CD4-positive, alpha-beta T cell (primary cell): ENCODE measurements at regions not wholly inside any gene's neighbourhood (a gene's known extent, or its start where the extent isn't known, plus 50 kb on each side); places are given as distances from the start of the nearest gene placed in this dataset.

Experiments used
- ATAC-seq: fragments of 200-7000 bp; cut with Tn5 transposase; one replicate; pipeline ENCODE4 v1.10.0; 2022; ENCODE audit warnings: mild to moderate bottlenecking; ENCODE audit not compliant: poor library complexity
- CTCF ChIA-PET: fragments of 350-600 bp; sonication (Branson Sonifier 250); formaldehyde crosslinking; loops from one replicate; lab custom pipeline; 2021; ENCODE audit warnings: antibody characterized with exemption, inconsistent platforms; lab: Charles Lee
- POLR2A ChIA-PET: fragments of 350-600 bp; sonication (Branson Sonifier 250); formaldehyde crosslinking; loops from one replicate; lab custom pipeline; 2021; ENCODE audit warnings: antibody characterized with exemption, inconsistent platforms; lab: Charles Lee
- DNase-seq, 14 experiments: peaks; one replicate each; pipeline ENCODE4 v3.0.0-alpha.2; 2013 to 2020; ENCODE audit warnings: mixed read lengths in 2 of 14
- H3K27ac ChIP-seq, 2 donors: one replicate each; pipeline versions ENCODE4 v1.5.1 to v1.7.0; 2013; ENCODE audit warnings: low read length in 2 of 2, low read depth in 1 of 2, mild to moderate bottlenecking in 1 of 2
- H3K27me3 ChIP-seq, 2 experiments: 1 replicate in 1 of 2; 2 replicates in 1 of 2; pipeline versions ENCODE4 v1.6.1 to v1.7.0; 2013; ENCODE audit warnings: low read length in 2 of 2, control low read depth in 1 of 2, mild to moderate bottlenecking in 1 of 2, moderate library complexity in 1 of 2; ENCODE audit not compliant: insufficient read depth in 2 of 2, control insufficient read depth in 1 of 2
- H3K36me3 ChIP-seq: one replicate; pipeline ENCODE4 v1.6.1; 2013; ENCODE audit warnings: low read length, control low read depth; ENCODE audit not compliant: insufficient read depth
- H3K4me1 ChIP-seq: one replicate; pipeline ENCODE4 v1.6.1; 2013; ENCODE audit warnings: low read length, control low read depth; ENCODE audit not compliant: insufficient read depth
- H3K4me3 ChIP-seq: one replicate; pipeline ENCODE4 v1.5.1; 2013; ENCODE audit warnings: mild to moderate bottlenecking, low read length, moderate library complexity
- H3K9me3 ChIP-seq, 2 experiments: 1 replicate in 1 of 2; 2 replicates in 1 of 2; pipeline versions ENCODE4 v1.6.1 to v1.7.0; 2013; ENCODE audit warnings: low read length in 2 of 2, mild to moderate bottlenecking in 2 of 2, control low read depth in 1 of 2, moderate library complexity in 1 of 2; ENCODE audit not compliant: control insufficient read depth in 1 of 2, insufficient read depth in 1 of 2
- H3K27ac Mint-ChIP-seq: one replicate; pipeline ENCODE4 v1.8.0; 2020; ENCODE audit warnings: mixed read lengths
- H3K27me3 Mint-ChIP-seq: one replicate; pipeline ENCODE4 v1.8.0; 2021; ENCODE audit warnings: mixed read lengths
- H3K36me3 Mint-ChIP-seq: one replicate; pipeline ENCODE4 v1.8.0; 2021; ENCODE audit warnings: low read depth, mixed read lengths
- H3K4me1 Mint-ChIP-seq: one replicate; pipeline ENCODE4 v1.8.0; 2021; ENCODE audit warnings: low read depth, mixed read lengths
- H3K4me3 Mint-ChIP-seq: one replicate; pipeline ENCODE4 v1.8.0; 2020; ENCODE audit warnings: mild to moderate bottlenecking, mixed read lengths
- H3K9me3 Mint-ChIP-seq: one replicate; pipeline ENCODE4 v1.8.0; 2020; ENCODE audit warnings: mixed read lengths
- CTCF ChIP-seq: fragments of 200-600 bp; IDR thresholded peaks from one replicate; pipeline ENCODE4 v1.8.0; 2022; ENCODE audit warnings: antibody characterized with exemption, mild to moderate bottlenecking
- intact Hi-C, 2 experiments: fragments of 100-400 bp; cut with DNase I in 1 of 2; cut with micrococcal nuclease in 1 of 2; formaldehyde crosslinking; loops; one replicate each; pipeline versions ENCODE4 v1.15.1 to v1.9.0; 2023 to 2025; cut with DNase I, micrococcal nuclease

DNA sequence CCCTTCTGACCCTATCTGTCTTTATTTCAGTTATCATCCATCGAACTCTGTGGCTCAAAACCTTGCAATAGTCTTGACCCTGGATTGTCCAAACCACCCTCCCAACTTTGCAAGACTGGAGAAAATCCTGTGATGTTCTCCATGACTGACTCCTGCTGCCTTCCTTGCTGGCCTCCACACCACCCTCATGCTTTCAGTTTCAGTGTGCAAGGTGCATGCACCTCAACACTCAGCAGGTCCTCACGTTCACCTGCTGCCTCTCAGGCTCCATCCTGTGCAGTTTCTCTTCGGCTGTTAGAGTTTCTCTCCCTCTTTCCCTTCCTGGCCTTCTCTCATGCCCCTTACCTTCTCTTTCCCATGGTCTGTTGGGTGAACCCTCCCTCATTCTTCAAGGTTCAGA, 59.4 kb upstream of the ASIC2 start:
- no peak overlapping the region for H3K27ac Mint-ChIP-seq
- H3K4me3 Mint-ChIP-seq = no peak overlapping the region
- Histone ChIP-seq H3K9me3 (no peaks in the 10 kb centered on the region), H3K4me1 (no peaks in the 10 kb centered on the region), H3K27me3 (peaks cover 0 to 4% of the 10 kb centered on the region in 2 experiments), H3K36me3 (no peaks in the 10 kb centered on the region), H3K27ac (no peak overlapping the region), H3K4me3 (no peak overlapping the region)
- DNase-seq = no peak
- intact Hi-C loops = no loop called here
- H3K36me3 Mint-ChIP-seq = no peaks in the 10 kb centered on the region
- CTCF ChIA-PET = no interaction called here
- ATAC-seq = no peak
- no peaks in the 10 kb centered on the region for H3K4me1 Mint-ChIP-seq
- peaks cover 2% of the 10 kb centered on the region for H3K9me3 Mint-ChIP-seq
- H3K27me3 Mint-ChIP-seq = peaks cover 12% of the 10 kb centered on the region
- no peak for TF ChIP-seq CTCF
- POLR2A ChIA-PET = no interaction called here

- POLR2A ChIA-PET = no interaction called here
- no peaks in the 10 kb centered on the region for H3K4me1 ChIP-seq
- H3K9me3 Mint-ChIP-seq = peaks cover 2% of the 10 kb centered on the region
- ATAC-seq (no peak), DNase-seq (no peak)
- no peaks in the 10 kb centered on the region for H3K36me3 ChIP-seq
- H3K27me3 ChIP-seq = peaks cover 0 to 3% of the 10 kb centered on the region in 2 experiments
- TF ChIP-seq CTCF = no peak
- H3K27ac ChIP-seq = no peak overlapping the region
- no peak overlapping the region for H3K4me3 Mint-ChIP-seq
- no peaks in the 10 kb centered on the region for H3K9me3 ChIP-seq
- CTCF ChIA-PET = no interaction called here
- no peaks in the 10 kb centered on the region for H3K36me3 Mint-ChIP-seq
- H3K4me3 ChIP-seq = no peak overlapping the region
- peaks cover 22% of the 10 kb centered on the region for H3K27me3 Mint-ChIP-seq
- H3K4me1 Mint-ChIP-seq = no peaks in the 10 kb centered on the region
- intact Hi-C loops = no loop called here
- no peak overlapping the region for H3K27ac Mint-ChIP-seq
These were observed 63.2 kb upstream of the ASIC2 start for GRCh38 chr17:33356266-33356665.

DNA sequence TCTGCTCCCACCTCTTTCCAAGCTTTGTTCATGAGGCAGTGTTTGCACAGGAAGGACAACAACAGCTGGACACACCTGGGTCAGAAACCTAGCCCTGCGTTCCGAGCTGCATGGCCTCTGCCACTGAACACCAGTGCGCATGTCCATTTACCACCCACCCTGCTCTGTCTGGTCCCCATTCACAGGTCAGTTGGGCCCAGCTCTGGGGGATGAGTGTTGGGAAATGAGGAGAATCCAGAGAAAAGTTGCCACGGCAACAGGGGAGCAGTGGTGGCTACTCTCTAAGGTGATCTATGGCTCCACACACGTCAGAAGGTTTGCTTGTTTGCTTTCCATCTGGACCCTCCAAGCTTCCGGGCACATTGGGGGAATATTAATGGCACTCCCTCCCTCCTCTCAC, 70.4 kb upstream of the ASIC2 start:
- POLR2A ChIA-PET = no interaction called here
- Mint-ChIP-seq H3K4me1 (no peaks in the 10 kb centered on the region), H3K36me3 (no peaks in the 10 kb centered on the region), H3K27ac (no peak overlapping the region), H3K9me3 (peaks cover 3% of the 10 kb centered on the region), H3K27me3 (peaks cover 31% of the 10 kb centered on the region), H3K4me3 (no peak overlapping the region)
- Histone ChIP-seq H3K9me3 (peaks cover 0 to 4% of the 10 kb centered on the region in 2 experiments), H3K4me1 (no peaks in the 10 kb centered on the region), H3K36me3 (no peaks in the 10 kb centered on the region), H3K4me3 (no peak overlapping the region), H3K27ac (no peak overlapping the region), H3K27me3 (no peaks in the 10 kb centered on the region)
- intact Hi-C loops = no loop called here
- TF ChIP-seq CTCF = no peak
- CTCF ChIA-PET = no interaction called here
- ATAC-seq = no peak
- DNase-seq = no peak
